Stimulated activated CD8-positive, alpha-beta memory T cell treated with anti-CD3 and anti-CD28 coated beads, Interleukin-2, amount 100 ng/mL, for 48 hours (primary cell): ENCODE measurements at regions not wholly inside any gene's neighbourhood (a gene's known extent, or its start where the extent isn't known, plus 50 kb on each side); places are given as distances from the start of the nearest gene placed in this dataset.

ENCODE experiments used
- DNase-seq, 2 donors: peaks; one replicate each; pipeline ENCODE4 v3.0.0-alpha.2; 2020; ENCODE audit warnings: low read depth in 2 of 2

DNA sequence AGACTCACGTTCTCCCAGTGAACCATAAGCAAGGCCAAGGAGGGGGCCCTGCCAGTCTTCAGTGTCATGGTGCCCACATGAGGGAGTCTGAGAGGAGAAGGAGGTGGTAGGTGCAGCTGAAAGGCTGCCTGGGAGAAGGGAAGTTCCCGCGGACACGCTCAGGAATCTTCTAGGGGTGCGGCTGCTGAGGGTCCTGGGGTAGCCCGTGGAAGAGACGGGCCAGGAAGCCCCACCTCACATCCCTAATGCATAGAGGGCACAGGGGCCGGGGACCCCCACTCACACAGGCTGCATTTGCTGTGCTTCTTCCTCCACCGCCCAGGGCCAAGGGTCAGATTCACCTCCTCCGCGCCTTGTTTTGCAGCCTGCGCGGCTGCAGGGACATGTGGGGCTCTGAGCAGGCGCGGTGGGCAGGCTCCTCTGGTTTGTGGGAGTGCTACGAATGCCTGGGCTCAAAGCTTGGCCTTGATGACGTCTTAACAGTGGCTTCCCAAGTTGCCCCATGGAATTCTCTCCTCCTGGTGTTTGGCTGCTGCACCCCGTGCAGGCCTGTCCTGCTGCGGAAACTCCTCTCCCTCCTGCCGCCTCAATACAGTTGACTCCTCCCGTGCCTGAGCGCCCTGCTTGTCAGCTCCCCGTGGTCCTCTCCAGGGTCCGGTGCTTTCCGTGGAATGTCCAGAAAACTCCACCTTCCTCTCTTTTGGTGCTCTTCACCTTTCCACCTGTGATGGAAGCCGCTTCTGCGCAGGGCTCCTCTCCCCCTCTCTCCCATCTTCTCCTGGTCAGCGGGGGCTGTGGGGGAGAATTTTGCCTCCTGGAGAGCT, 95.7 kb downstream of the VAPA start:
- DNase-seq: no peak

DNA sequence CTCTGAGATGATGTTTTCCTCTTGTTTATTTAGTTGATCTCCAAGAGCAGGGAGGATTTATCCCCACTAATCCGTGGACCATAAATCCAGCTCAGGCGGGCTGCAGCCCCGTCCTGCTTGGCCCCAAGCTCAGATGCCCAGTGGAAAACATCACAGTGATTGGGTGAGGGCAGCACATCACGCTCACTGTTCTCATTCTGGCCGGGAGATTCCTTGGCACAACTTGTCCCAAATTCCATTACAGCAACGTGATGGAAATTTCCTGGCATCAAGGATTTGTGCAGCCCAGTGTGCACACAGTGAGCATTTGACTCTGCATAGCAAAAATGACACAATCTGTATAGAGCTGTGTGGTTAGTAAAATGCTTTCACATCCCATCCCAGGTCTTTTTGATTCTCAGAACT, 96.8 kb downstream of the VAPA start:
- no peak for DNase-seq

DNA sequence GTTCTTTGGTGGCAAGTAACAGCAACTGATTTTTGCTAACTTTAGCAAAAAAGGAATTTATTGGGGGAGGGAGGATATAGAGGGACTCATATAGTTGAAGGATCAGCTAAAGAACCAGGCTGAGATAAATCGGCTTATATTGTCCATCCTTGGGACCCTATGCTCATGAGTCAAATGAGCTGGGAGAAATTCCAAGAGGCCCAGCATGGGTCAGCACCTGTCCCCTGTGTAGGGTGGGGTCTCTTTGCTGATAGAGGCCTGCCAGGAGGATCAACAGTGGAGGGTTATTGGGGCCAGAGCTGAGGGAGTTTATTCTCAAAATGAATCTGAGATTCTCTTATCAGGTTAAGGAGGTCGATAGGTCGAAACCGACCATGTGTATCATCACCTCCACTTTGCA, 97.2 kb downstream of the VAPA start:
- DNase-seq: no peak

DNA sequence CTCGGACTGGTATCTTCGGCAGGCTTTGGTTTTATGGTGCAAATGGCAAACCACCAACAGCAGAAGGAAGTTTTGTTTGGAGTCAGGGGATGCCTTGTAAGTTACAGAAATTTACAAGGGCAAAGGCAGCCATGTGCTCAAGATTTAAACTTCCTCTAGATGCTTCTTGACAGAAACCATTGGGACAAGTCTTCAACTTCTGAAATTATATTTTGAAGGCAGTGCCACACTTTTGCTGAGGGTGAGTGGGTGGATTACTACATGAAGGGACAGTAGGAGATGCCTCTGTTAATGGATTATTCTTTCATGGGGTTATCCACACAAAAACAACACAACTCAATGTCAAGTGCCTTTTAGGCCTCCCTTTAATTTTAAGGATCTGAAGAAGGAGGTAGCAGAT, 97.9 kb downstream of the VAPA start:
- no peak for DNase-seq

DNA sequence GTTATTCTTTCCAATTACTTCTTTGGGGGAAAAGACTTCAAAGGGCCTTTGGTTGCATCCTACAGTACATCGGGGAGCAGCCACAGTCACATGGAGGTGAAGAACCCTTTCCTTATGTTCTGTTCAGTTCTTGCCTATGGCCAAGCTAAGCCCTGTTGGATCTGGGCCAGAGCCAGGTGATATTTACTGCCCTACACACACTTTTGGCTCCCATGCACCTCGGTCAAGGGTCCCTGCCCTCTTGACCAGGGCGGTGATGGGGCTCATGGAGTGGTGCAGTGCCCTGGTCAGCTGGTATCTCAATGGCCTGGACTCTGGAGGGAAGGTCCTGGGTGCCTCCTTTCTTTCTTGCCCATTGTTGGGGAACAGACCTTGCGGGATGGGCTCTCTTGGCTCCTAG, 98.7 kb downstream of the VAPA start:
- no peak for DNase-seq

DNA sequence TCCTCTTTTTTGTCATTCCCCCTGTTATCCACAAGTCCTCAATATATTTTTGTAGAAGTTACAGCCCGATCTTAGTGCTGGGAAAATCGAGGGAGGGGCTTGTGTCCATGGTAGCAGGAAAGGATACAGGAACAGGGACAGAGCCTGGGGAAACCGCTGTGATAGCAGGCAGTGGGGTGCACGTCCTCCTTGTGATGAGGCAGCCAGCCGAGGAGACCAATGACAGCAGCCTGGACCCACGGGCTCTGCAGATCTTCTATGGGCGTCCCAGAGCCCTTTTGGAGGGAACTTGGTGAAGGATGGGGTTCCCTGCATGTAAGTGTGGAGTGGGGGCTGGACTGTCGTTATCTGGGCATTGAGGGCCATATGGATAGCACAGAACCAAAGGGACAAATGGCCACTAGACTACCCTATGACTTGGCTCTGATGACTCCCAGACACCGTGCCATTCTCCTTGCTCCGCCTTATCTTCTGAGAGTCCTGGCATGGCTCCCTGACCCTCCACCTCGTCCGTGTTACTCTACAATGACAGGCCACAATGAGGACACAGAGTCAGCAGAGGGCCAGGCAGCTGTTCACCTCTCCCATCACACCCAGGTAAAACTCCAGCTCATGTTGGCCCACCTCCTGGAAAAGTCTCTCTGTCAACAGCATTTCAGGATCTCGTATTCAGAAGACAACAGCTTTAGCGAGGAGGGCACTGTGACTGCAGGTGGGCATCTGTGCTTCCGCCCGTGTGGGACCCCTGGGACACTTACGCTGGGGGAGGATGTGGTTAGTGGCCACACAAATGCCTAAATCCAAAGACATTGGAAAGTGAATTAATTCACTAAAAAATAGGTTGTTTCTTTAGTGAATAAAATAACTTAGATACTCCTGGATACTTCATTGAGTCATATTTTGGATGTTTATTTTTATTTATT, 100.1 kb downstream of the VAPA start:
- no peak for DNase-seq

DNA sequence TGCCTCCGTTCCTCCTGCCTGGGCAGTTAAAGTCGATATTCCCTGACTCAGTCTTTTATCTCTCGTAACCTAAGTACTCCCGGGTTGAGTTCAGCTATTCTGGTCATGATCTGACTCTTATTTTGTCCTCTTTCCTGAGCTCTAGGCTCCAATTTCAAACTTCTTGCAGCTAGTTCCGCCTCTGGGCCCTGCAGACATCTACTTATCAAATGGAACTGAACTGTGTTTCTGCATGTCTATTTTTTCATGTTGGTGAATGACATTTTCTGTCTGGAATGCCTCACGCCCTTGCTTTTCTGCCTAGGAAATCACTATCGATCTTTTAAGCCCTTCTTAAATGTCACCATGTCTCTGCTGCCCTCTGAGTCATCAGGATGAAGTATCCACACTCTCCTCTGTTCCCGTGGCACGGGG, 101.5 kb downstream of the VAPA start:
- DNase-seq: no peak

DNA sequence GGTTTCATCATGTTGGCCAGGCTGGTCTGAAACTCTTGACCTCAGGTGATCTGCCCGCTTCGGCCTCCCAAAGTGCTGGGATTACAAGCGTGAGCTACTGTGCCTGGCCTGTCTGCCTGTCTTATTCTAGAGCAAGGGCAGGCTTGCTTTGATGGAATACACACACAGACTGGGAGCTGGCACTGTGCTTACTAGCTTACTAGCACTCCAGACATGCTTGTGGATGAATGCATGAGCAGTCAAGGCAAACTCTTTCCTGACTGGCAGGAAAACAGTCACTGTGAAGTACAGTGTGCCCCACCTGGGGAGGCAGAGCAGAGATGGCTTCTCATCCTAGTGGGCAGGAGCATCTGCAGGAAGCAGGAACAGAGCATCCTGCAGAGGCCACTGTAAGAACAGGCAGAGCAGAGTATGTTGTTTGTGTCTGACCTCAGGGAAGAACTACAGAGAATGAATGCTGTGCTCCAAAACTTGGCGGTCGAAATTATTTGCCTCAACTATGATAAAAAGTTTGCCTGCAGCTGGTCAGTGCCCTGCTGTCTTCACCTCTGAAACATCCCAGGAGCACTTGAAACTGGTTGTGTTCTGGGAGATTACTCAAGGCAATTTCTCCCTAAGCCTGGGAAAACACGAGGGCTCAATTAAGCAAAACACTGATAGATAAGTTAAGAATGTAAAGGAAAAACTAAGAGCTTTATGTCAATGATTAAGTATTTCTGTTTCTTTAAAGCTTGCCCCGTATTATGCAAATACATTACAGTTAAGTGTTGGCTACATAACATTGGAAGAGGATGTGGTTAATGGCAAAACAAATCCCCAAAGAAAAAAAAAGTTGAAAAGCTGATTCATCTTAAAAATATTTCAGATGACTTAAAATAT, 102.4 kb downstream of the VAPA start:
- no peak for DNase-seq

DNA sequence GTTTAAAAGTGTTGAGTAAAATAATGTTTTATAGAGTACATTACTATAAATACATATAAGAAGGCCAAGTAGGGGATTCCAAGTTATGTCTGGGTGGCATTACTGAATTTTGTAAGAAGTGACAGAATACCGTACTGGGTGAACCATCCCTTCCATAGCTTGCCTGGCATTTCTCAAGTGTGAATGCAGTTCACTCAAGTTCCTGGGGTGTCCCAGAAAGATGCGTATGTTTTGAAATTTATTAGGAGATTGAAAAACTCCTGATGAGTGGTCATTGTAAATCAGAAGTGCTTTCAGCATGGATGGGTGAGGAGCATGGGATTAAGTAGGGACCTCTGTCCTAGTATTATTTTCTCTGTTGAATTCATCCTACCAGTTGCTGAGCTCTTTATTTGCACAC, 103.2 kb downstream of the VAPA start:
- no peak for DNase-seq

DNA sequence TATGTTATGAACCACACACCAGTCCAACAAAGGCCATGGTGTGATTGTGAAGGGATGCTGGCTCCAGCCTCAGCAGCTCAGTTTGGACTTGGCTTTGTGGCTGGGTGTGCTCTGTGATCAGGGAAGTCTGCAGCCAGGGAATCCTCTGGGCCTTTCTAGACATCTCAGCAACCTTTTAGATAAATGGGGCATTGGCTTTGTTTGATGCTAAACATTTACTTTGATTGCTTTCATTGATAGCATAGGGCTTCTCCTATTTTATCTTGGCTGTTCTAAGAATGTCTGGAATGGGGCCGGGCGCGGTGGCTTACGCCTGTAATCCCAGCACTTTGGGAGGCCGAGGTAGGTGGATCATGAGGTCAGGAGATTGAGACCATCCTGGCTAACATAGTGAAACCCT, 104.5 kb downstream of the VAPA start:
- no peak for DNase-seq

DNA sequence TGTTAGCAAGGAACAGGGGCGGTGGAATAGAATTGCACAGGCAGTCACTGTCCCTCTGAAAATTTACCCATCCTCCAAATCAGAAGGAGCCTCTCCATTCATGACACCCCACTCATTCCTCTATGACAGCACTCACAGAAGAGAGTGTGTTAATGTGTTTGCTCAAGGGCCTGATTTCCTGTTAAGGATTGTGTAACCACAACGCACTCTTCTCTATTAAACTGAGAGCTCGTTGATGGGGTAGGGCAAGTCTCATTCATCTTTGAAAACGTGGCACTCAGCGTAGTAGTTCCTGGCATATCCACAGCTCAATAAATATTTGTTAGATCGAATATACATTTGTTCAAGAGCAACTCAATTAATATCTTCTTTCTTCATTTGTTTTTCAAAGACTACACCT, 106.4 kb downstream of the VAPA start:
- no peak for DNase-seq

DNA sequence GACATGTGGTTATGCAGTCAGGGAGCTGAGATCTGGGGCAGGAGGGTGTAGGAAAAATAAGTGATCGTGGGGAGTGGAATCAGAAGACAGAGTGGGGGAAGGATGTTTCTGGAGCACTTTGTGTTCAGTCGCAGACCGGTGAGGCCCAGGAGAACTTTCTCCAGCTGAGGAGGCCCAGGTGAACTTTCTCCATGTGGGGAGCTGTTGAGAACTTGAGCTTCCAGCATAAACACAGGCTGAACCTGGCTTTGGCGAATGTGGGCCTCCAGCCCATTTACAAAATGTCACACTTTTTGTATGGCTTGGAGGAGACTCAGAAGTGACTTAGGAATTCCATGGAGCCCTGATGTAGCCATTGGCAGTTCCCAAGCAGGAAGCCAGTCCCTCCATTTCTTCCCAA, 108.5 kb downstream of the VAPA start:
- DNase-seq: no peak

DNA sequence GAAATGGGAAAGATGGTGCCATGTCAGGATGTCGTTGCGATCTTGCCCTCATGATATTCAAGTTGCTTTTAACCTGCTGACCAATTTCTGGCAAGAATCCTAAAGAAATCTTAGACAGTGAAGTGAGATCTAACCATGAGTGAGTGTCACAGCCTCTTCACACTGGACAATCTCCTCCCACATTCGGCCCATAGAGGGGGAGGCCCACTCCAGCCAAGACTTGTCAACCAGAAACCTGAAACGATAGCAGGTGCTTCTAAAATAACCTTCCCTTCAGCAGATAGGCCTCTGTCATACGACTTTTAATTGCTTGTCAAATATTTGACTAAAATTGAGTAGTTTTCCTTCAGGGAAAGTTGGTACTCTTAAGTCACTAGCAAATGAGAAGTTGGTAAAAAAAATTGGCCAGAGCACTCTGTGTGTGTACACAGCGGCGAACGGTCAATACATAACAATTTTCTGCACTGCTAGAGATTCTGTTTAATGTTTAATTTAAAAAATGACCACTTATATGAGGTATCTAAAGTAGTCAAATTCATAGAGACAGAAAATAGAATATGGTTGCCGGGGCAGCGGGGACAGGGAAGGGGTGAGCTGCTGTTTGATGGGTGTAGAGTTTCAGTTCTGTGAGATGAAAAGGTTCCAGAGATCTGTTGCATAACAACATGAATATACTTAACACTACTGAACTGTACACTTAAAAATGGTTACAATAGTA, 110.2 kb downstream of the VAPA start:
- no peak for DNase-seq

DNA sequence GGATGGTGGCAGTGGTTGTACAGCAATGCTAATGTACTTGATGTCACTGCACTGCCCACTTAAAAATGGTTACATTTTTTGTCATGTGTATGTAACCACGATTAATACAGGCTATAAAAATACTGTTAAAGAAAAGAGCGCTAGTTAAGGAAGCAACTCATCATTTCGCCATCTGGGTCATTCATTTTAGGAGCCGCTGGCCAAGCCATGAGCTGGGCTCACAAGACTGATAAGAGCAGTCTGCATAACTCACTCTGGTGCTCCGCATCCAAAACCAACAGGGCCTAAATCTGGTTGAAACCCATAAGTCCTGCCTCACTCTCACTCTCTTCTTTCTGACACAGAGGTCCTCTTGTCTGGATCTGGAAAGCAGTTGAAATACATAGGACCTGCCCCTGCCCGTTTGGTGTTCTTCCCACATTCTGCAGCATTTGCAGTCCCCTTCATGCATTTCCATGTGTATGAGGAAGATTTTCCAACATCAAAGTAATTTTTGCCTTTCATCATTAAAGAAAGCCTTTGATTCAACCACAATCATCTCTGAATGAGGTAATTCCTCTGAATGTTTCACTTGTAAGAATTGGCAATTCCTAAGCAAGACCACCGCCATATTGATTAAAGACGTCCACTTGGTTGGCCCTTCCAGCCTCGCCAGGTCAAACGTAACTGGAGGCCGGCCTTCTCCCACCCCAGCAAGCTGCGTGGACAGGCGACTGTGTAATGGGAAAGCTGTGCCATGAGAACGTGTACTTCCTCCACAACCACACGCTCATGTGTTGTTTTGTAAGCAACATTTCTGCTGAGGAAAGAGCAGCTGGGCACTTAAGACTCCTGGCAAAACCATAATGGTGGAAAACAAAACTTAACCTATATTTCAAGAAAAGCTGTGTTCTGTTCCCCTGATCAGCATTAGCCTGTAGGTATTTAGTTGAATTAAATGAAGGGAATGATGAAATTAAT, 112.2 kb downstream of the VAPA start:
- DNase-seq: no peak

DNA sequence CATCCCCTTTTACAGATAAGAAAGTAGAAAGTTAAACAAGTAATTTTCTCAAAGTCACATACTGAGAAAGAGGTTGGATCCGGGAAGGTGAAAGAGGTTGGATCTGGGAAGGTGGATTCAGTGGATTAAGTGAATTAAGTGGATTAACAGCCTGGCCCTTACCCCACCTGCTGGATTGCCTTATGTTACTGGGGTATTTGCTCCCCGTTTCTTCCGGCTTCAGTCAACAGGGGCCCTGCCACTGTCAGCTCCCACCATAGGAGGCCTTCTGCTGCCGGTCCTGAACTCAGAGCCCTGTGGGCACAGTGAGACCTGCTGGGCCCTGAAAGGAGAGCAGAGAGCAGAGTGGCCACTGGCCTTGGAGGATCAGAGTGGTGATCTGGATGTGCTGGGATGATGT, 113.2 kb downstream of the VAPA start:
- DNase-seq: no peak

DNA sequence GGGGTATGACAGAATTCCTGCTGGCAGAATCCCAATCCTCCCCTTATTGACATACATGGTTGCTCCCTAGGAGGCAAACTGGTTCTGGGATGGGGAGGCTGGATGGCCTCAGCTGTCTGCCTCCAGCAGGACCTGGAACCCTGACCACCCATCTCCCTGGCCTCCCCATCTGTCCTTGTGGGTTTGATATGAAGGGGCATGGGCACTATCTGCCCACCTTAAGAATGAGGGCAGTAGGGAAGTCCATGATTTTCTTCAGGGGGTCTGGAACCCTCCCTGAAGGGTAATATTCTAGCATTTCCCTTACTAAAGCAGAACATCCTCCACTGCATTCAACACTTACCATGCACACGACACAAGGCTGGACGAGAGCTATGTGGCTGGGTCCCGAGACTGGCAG, 113.6 kb downstream of the VAPA start:
- no peak for DNase-seq

DNA sequence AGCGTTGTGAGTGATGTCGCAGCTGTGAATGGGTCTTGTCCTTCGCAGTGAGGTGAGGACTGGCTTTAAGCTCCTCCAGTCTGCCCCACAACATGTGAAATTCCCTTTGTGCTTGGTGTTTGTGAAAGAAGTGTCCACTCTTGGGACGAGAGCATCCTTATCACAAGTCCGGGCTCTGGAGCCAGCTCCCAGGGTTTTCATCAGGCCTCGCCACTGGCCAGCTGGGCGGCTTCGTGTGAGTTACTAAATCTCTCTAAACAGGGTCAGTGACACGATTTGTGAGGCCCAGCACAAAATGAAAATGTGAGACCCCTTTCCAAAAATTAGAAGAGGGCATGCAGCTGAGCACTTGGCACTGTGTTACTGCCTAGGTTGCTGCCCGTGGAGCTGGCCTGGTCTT, 115.9 kb downstream of the VAPA start:
- DNase-seq: no peak

DNA sequence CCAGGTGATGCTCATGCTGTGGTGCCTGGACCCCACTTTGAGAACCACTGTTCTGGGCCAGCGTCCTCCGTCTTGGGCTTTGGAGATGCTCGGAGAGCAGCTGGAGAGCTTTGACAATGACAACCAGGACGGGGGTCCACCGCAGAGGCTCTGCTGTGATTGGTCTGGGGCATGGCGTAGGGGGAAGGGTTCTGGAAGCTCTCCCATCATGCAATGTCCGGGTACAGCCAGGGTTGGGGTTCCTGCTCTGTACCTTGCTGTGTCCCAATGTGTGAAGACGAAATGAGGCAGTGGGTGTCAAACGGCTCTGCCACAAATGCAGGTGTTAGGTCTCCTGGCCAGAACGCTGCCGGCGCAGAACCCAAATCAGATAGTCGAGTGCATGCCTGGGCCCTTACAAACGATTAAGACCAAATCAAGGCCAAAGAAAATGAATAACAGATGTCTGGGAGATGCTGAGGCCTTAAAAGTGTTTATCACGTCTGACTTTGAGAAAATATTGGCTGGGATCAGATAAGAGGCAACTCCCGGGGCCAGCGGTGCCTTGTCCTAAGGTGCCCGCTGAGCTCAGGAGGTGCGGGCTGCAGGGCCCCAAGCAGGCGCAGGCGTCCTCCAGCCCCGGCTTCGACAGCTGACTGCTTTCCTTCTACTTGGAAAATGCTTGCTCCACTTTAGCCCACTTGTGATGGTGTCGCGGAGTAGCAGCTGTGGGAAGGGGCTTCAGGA, 117.2 kb downstream of the VAPA start:
- no peak for DNase-seq

DNA sequence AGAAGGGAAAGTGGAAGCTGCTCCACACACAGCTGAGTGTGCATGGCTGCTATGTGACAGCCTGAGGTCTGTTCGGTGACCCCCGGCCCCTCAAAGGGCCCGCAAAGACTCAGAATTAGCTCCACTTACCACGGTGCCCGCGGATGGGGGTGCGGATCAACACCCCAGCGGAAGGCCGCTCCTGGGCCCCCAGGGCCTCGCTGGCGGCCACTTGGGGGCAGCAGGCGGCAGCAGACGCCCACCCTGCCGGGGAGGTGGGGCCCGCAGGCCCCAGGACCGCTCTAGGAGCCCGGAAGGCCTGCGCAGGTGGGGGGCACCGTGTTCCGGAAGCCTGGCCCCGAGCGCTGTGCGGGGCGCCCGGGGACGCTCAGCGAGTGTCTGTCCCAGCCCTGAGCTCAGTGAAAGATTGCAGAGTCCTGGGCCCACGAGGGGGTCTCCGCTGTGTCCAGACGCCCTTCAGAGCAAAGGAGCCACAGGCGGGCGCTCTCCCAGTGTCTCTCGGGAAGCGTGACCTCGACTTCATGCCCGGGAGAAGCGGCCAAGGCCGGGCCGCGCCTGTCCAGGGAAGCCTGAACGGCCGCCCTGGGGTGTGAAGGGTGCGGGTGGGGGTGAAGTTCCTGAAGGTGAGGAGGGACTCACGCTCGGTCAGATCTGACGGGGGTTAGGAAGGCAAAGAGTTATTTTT, 118.7 kb downstream of the VAPA start:
- DNase-seq: peak; percentile 23 to 41
